ENCODE measurements at regions not wholly inside any gene's neighbourhood (a gene's known extent, or its start where the extent isn't known, plus 50 kb on each side); places are given as distances from the start of the nearest gene placed in this dataset.

DNA sequence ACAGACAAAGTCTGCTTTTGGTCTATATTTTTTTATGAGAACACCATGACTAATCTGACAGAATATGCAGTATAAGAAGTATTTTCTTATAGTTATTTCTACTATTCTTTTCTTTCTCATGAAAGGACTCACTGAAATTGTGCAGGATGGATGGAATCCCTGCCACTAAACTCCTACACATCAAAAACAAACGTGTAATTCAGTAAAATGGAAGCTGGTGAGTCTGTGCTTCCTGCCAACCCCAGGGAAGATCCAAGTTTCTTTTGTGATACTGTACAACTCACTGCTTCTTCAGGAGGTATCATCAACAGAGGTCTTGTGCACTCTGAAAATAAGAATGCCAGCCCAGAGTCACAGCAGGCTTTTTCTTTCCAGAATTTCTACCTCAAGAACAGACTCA, 241.2 kb downstream of the MRPL39 start:
- DNase-seq (no peak), ATAC-seq (ENCODE audit: low read depth) (no peak)
- POLR2A ChIA-PET: no interaction called here
- intact Hi-C loops (cut with micrococcal nuclease): no loop called here
- H3K4me1 ChIP-seq (ENCODE audit: control insufficient read depth in 2 of 2, insufficient read depth in 2 of 2, low read length in 2 of 2): no peaks in the 10 kb centered on the region
- H3K9me3 Mint-ChIP-seq (ENCODE audit: insufficient read depth): no peaks in the 10 kb centered on the region
- H4K20me1 ChIP-seq (ENCODE audit: control insufficient read depth, insufficient read depth, low read length, poor library complexity, severe bottlenecking): no peaks in the 10 kb centered on the region
- H3K27ac Mint-ChIP-seq: no peak overlapping the region
- TF ChIP-seq, protein P1, sequence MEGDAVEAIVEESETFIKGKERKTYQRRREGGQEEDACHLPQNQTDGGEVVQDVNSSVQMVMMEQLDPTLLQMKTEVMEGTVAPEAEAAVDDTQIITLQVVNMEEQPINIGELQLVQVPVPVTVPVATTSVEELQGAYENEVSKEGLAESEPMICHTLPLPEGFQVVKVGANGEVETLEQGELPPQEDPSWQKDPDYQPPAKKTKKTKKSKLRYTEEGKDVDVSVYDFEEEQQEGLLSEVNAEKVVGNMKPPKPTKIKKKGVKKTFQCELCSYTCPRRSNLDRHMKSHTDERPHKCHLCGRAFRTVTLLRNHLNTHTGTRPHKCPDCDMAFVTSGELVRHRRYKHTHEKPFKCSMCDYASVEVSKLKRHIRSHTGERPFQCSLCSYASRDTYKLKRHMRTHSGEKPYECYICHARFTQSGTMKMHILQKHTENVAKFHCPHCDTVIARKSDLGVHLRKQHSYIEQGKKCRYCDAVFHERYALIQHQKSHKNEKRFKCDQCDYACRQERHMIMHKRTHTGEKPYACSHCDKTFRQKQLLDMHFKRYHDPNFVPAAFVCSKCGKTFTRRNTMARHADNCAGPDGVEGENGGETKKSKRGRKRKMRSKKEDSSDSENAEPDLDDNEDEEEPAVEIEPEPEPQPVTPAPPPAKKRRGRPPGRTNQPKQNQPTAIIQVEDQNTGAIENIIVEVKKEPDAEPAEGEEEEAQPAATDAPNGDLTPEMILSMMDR (IDR thresholded peaks at IDR 0.05): no peak
- no peak for TF ChIP-seq EZH2 (IDR thresholded peaks at IDR 0.05; ENCODE audit: borderline replicate concordance, insufficient read depth, low read depth, low read length, poor library complexity, severe bottlenecking)
- H3K36me3 ChIP-seq (replicated peaks in 1 of 2; ENCODE audit: control extremely low read depth in 1 of 2, control insufficient read depth in 1 of 2, extremely low read depth in 1 of 2, insufficient read depth in 2 of 2, low read length in 1 of 2): no peaks in the 10 kb centered on the region
- no peaks in the 10 kb centered on the region for H3K4me1 Mint-ChIP-seq
- H3K9me3 ChIP-seq (ENCODE audit: control extremely low read depth in 1 of 3, control insufficient read depth in 2 of 3, insufficient read depth in 1 of 3, low read length in 2 of 3): no peaks in the 10 kb centered on the region
- WGBS (ENCODE audit: insufficient coverage): no CpG with 5 or more reads among the region's 1 CpG
- H3K4me2 ChIP-seq (replicated peaks; ENCODE audit: low read depth, low read length, poor library complexity, severe bottlenecking): no peak overlapping the region
- no peak overlapping the region for H3K4me3 ChIP-seq (ENCODE audit: control extremely low read depth in 1 of 5, extremely low read depth in 1 of 5, insufficient read depth in 1 of 5, low read depth in 2 of 5, low read length in 4 of 5)
- H3K27me3 ChIP-seq (replicated peaks in 1 of 4; ENCODE audit: control extremely low read depth in 1 of 4, control insufficient read depth in 3 of 4, insufficient read depth in 4 of 4, low read length in 3 of 4): no peaks in the 10 kb centered on the region
- no peak overlapping the region for H3K9ac ChIP-seq (ENCODE audit: low read length)
- no peaks in the 10 kb centered on the region for H3K79me2 ChIP-seq (ENCODE audit: control insufficient read depth, insufficient read depth, low read length)
- H3K27ac ChIP-seq (ENCODE audit: low read length in 2 of 2): no peak overlapping the region
- CTCF ChIA-PET: no interaction called here
- no peak overlapping the region for H3K4me3 Mint-ChIP-seq
- H3K27me3 Mint-ChIP-seq: no peaks in the 10 kb centered on the region
- no peak overlapping the region for H2AFZ ChIP-seq (ENCODE audit: insufficient read depth, low read depth, low read length, poor library complexity, severe bottlenecking)

DNA sequence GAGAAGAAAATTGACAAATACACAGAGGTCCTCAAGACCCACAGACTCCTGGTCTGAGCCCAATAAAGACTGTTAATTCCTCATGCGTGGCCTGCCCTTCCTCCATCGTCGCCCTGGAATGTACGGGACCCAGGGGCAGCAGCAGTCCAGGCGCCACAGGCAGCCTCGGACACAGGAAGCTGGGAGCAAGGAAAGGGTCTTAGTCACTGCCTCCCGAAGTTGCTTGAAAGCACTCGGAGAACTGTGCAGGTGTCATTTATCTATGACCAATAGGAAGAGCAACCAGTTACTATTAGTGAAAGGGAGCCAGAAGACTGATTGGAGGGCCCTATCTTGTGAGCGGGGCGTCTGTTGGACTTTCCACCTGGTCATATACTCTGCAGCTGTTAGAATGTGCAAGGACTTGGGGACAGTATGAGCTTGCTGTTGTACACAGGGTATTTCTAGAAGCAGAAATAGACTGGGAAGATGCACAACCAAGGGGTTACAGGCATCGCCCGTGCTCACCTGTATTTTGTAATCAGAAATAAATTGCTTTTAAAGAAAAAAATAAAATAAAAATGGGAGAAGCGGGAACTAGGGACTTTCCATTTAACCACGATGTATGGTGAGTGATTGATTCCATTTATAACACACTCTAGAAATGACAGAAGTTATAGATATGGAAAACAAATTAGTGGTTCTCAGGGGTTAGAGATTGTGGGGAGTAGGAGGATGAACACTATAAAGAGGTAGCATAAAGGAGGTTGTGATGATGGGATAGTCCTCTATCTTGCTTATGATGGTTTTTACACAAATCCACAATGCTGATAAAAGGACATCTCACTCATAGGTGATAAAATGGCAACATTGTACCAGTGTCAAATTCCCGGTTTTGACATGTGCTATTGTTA, 244.7 kb downstream of the MRPL39 start:
- Histone ChIP-seq H3K9me3 (ENCODE audit: control extremely low read depth in 1 of 3, control insufficient read depth in 2 of 3, insufficient read depth in 1 of 3, low read length in 2 of 3) (peaks cover 0 to under 1% (median 0%) of the 10 kb centered on the region in 3 donors), H3K4me3 (ENCODE audit: control extremely low read depth in 1 of 5, extremely low read depth in 1 of 5, insufficient read depth in 1 of 5, low read depth in 2 of 5, low read length in 4 of 5) (no peak overlapping the region), H4K20me1 (ENCODE audit: control insufficient read depth, insufficient read depth, low read length, poor library complexity, severe bottlenecking) (no peaks in the 10 kb centered on the region), H3K4me2 (replicated peaks; ENCODE audit: low read depth, low read length, poor library complexity, severe bottlenecking) (no peak overlapping the region), H3K9ac (ENCODE audit: low read length) (no peak overlapping the region), H3K27me3 (replicated peaks in 1 of 4; ENCODE audit: control extremely low read depth in 1 of 4, control insufficient read depth in 3 of 4, insufficient read depth in 4 of 4, low read length in 3 of 4) (no peaks in the 10 kb centered on the region), H3K79me2 (ENCODE audit: control insufficient read depth, insufficient read depth, low read length) (no peaks in the 10 kb centered on the region), H3K4me1 (ENCODE audit: control insufficient read depth in 2 of 2, insufficient read depth in 2 of 2, low read length in 2 of 2) (no peaks in the 10 kb centered on the region), H3K36me3 (replicated peaks in 1 of 2; ENCODE audit: control extremely low read depth in 1 of 2, control insufficient read depth in 1 of 2, extremely low read depth in 1 of 2, insufficient read depth in 2 of 2, low read length in 1 of 2) (no peaks in the 10 kb centered on the region), H3K27ac (ENCODE audit: low read length in 2 of 2) (no peak overlapping the region), H2AFZ (ENCODE audit: insufficient read depth, low read depth, low read length, poor library complexity, severe bottlenecking) (no peak overlapping the region)
- no peaks in the 10 kb centered on the region for H3K27me3 Mint-ChIP-seq
- ChIA-PET POLR2A (no interaction called here), CTCF (interaction anchor here (0.6 kb wide), 1 partner anchor 850 kb away, joined by 3 read pairs; no protein-coding TSS in a partner anchor)
- 94% methylated on average over 8 of the region's 15 CpGs for WGBS (ENCODE audit: insufficient coverage)
- DNase-seq: no peak
- H3K4me3 Mint-ChIP-seq: no peak overlapping the region
- TF ChIP-seq EZH2 (IDR thresholded peaks at IDR 0.05; ENCODE audit: borderline replicate concordance, insufficient read depth, low read depth, low read length, poor library complexity, severe bottlenecking): no peak
- TF ChIP-seq, protein P1 (IDR thresholded peaks at IDR 0.05): no peak
- H3K4me1 Mint-ChIP-seq: no peaks in the 10 kb centered on the region
- intact Hi-C loops (cut with micrococcal nuclease): no loop called here
- ATAC-seq (ENCODE audit: low read depth): no peak
- no peaks in the 10 kb centered on the region for H3K9me3 Mint-ChIP-seq (ENCODE audit: insufficient read depth)
- no peak overlapping the region for H3K27ac Mint-ChIP-seq

Measured in B cell (primary cell).